Body of pancreas (tissue), 4 donors: ENCODE measurements at regions not wholly inside any gene's neighbourhood (a gene's known extent, or its start where the extent isn't known, plus 50 kb on each side); places are given as distances from the start of the nearest gene placed in this dataset.

Experiments used
- ATAC-seq: fragments of 150-250 bp; one replicate; pipeline ENCODE4 v1.9.1; 2016
- DNase-seq, 4 donors: peaks; one replicate each; pipeline ENCODE4 v3.0.0-alpha.2; 2019
- H3K27ac ChIP-seq, 4 donors: fragments of 200-600 bp; sonication (generic); 1 replicate in 3 of 4; 2 replicates in 1 of 4; pipeline versions ENCODE4 v1.5.1 to v1.6.1; 2016 to 2019; ENCODE audit warnings: mild to moderate bottlenecking in 1 of 4, mixed read lengths in 1 of 4, moderate library complexity in 1 of 4
- H3K27me3 ChIP-seq, 2 donors: fragments of 200-600 bp; sonication (generic); one replicate each; pipeline ENCODE4 v1.6.0; 2016; ENCODE audit warnings: mild to moderate bottlenecking in 1 of 2
- H3K36me3 ChIP-seq, 2 donors: fragments of 200-600 bp; sonication (generic); replicated peaks in 1 of 2; 2 replicates each; pipeline ENCODE4 v1.5.1; 2016; ENCODE audit warnings: low read depth in 2 of 2; ENCODE audit not compliant: insufficient read depth in 1 of 2
- H3K4me1 ChIP-seq: fragments of 200-600 bp; sonication (generic); one replicate; pipeline ENCODE4 v1.6.0; 2016
- H3K4me3 ChIP-seq, 2 donors: fragments of 200-600 bp; sonication (generic); 1 replicate in 1 of 2; 2 replicates in 1 of 2; pipeline ENCODE4 v1.5.1; 2016 to 2019
- H3K9me3 ChIP-seq, 3 donors: fragments of 200-600 bp; sonication (generic); 1 replicate in 2 of 3; 2 replicates in 1 of 3; pipeline ENCODE4 v1.5.1; 2016
- CTCF ChIP-seq, 7 experiments: fragments of 450-650 bp in 4 of 7; fragments of 200-600 bp in 3 of 7; sonication (generic) in 3 of 7; IDR thresholded peaks; one replicate each; pipeline ENCODE4 v1.5.1; 2016 to 2019; ENCODE audit warnings: antibody characterized with exemption in 7 of 7
- POLR2A ChIP-seq, 3 donors: fragments of 450-650 bp; IDR thresholded peaks; one replicate each; pipeline ENCODE4 v1.6.1; 2016; ENCODE audit warnings: antibody characterized with exemption in 3 of 3, mild to moderate bottlenecking in 2 of 3
- WGBS, 2 donors: methylation state at CpG; one replicate each; pipeline ENCODE4 v1.1.5; 2017; 5-methylcytosine and 5-hydroxymethylcytosine counted together
- intact Hi-C: fragments of 100-400 bp; cut with DNase I; formaldehyde crosslinking; loops from one replicate; pipeline ENCODE4 v1.15.1; 2023

DNA sequence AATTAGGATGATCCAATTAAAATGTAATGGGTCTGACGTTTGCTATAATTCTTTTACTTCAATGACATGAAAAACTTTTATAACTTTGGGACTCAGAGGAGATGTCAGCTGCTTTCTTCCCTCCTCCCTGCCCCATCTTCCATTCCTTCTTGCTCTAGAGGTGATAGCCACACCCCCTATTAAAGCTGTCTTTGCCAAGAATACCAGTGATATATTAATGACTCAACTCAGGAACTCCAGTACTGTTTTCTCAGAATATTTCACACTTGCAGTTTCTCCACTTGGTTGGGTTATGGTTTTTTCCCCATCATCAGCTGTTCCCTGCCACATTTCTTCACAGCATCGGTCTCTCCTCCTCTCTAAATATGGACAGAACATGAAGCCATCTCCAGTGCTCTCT lies 184.0 kb downstream of the KCNE4 start:
- intact Hi-C loops, result no loop called here
- Histone ChIP-seq H3K4me1 (no peaks in the 10 kb centered on the region), H3K27ac (no peak overlapping the region), H3K9me3 (no peaks in the 10 kb centered on the region), H3K27me3 (no peaks in the 10 kb centered on the region), H3K4me3 (no peak overlapping the region), H3K36me3 (no peaks in the 10 kb centered on the region)
- no peak for DNase-seq
- 59 to 67% methylated on average over 2 of the region's 2 CpGs for whole genome bisulfite sequencing, 2 donors
- TF ChIP-seq CTCF (IDR thresholded peaks at IDR 0.05) (no peak), POLR2A (IDR thresholded peaks at IDR 0.05) (no peak)
- ATAC-seq, result no peak

- 93% methylated on average over 2 of the region's 2 CpGs for WGBS, 2 donors
- Histone ChIP-seq H3K27ac (no peak overlapping the region), H3K36me3 (no peaks in the 10 kb centered on the region), H3K27me3 (no peaks in the 10 kb centered on the region), H3K4me1 (no peaks in the 10 kb centered on the region), H3K4me3 (no peak overlapping the region), H3K9me3 (no peaks in the 10 kb centered on the region)
- DNase-seq (no peak), ATAC-seq (no peak)
- TF ChIP-seq CTCF (IDR thresholded peaks at IDR 0.05), result no peak
- TF ChIP-seq POLR2A (IDR thresholded peaks at IDR 0.05), result no peak
- intact Hi-C loops, result no loop called here
These were observed 186.3 kb downstream of the KCNE4 start for GRCh38 chr2:223238301-223238700.

- Histone ChIP-seq H3K4me3 (no peak overlapping the region), H3K36me3 (no peaks in the 10 kb centered on the region), H3K27ac (no peak overlapping the region), H3K9me3 (no peaks in the 10 kb centered on the region), H3K27me3 (no peaks in the 10 kb centered on the region), H3K4me1 (no peaks in the 10 kb centered on the region)
- 52 to 73% methylated on average over 3 of the region's 3 CpGs for WGBS, 2 donors
- intact Hi-C loops, result no loop called here
- DNase-seq (no peak), ATAC-seq (no peak)
- TF ChIP-seq CTCF (IDR thresholded peaks at IDR 0.05), result no peak
- TF ChIP-seq POLR2A (IDR thresholded peaks at IDR 0.05), result no peak
These were observed 191.2 kb downstream of the KCNE4 start for GRCh38 chr2:223243233-223243632.

DNA sequence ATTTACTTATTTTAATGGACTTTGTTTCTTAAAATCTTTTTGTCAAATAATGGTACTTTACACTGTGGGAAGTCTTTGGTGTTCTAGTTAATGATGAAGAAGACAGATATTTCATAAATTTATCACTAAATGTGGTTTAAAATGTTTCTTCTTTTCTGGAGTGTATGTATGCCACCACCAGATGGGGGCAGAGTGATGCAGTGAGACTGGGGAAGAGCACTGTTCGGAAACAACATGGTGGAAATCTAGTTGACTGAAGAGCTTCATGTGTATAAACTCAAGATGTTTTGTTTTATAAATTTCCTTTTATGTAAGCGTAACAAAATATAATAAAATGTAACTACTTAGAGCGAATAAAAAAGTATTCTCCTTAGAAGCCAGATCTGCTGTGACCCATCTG lies 195.1 kb downstream of the KCNE4 start:
- Histone ChIP-seq H3K9me3 (no peaks in the 10 kb centered on the region), H3K27ac (no peak overlapping the region), H3K27me3 (no peaks in the 10 kb centered on the region), H3K4me3 (no peak overlapping the region), H3K36me3 (no peaks in the 10 kb centered on the region), H3K4me1 (no peaks in the 10 kb centered on the region)
- intact Hi-C loops, result no loop called here
- 86 to 93% methylated on average over 3 of the region's 3 CpGs for WGBS, 2 donors
- peak in 4 of 7 experiments; percentile 5 to 38 (median 24) for TF ChIP-seq CTCF (IDR thresholded peaks at IDR 0.05)
- TF ChIP-seq POLR2A (IDR thresholded peaks at IDR 0.05), result no peak
- DNase-seq, result no peak
- ATAC-seq, result no peak

DNA sequence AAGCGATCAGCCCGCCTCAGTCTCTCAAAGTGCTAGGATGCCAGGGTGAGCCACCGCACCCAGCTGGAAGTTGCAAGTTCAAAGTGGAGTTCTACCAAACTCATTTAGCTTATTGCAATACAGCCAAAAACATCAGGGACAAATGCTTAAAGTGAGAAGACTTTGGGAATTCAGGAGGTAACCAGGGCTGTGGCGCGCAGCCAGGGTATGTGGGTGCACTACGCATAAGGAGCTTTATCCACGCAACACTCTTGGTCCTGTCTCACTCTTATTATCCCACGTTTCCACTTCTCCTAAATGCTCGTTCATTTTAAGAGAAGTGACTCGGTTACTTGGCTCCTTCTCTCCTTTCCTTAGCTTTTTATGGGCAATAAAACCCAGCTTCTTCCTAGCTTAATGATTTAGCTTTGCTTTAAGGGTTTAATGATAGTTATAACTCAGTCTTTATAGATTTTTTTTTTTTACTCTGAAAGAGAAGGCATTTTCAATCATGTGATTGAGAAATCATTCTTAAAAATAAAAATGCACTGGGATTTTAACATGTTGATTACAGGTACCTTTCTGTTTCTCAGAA lies 199.8 kb downstream of the KCNE4 start:
- intact Hi-C loops, result no loop called here

More for the DNA sequence above, 199.8 kb downstream of the KCNE4 start:
- ATAC-seq, result no peak
- Histone ChIP-seq H3K9me3 (no peaks in the 10 kb centered on the region), H3K27me3 (no peaks in the 10 kb centered on the region), H3K4me3 (no peak overlapping the region), H3K27ac (no peak overlapping the region), H3K36me3 (no peaks in the 10 kb centered on the region), H3K4me1 (no peaks in the 10 kb centered on the region)
- DNase-seq, result no peak
- WGBS, 2 donors, result 78 to 81% methylated on average over 10 of the region's 10 CpGs
- TF ChIP-seq CTCF (IDR thresholded peaks at IDR 0.05) (no peak), POLR2A (IDR thresholded peaks at IDR 0.05) (no peak)
